ENCODE measurements at regions not wholly inside any gene's neighbourhood (a gene's known extent, or its start where the extent isn't known, plus 50 kb on each side); places are given as distances from the start of the nearest gene placed in this dataset.

GRCh38 chr3:180828001-180828720, 84.3 kb upstream of the FXR1 start:
- TF ChIP-seq, protein P1, sequence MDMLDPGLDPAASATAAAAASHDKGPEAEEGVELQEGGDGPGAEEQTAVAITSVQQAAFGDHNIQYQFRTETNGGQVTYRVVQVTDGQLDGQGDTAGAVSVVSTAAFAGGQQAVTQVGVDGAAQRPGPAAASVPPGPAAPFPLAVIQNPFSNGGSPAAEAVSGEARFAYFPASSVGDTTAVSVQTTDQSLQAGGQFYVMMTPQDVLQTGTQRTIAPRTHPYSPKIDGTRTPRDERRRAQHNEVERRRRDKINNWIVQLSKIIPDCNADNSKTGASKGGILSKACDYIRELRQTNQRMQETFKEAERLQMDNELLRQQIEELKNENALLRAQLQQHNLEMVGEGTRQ (IDR thresholded peaks at IDR 0.05): no peak
- TF ChIP-seq JUN (IDR thresholded peaks at IDR 0.05) (no peak), CHD4 (IDR thresholded peaks at IDR 0.05; ENCODE audit: borderline replicate concordance) (no peak), ZFP36 (IDR thresholded peaks at IDR 0.05; ENCODE audit: borderline replicate concordance, partially characterized antibody) (no peak), CTCF (IDR thresholded peaks at IDR 0.05) (no peak), JUNB (IDR thresholded peaks at IDR 0.05) (no peak), PHF8 (IDR thresholded peaks at IDR 0.05; ENCODE audit: borderline replicate concordance, low read depth) (no peak), RAD21 (conservative IDR thresholded peaks at IDR 0.05 in 1 of 2, IDR thresholded peaks at IDR 0.05 in 1 of 2) (no peak), POLR2A (IDR thresholded peaks at IDR 0.05; ENCODE audit: low read length) (no peak)
